SK-N-SH treated with all-trans-retinoic acid at 6 μM for 48 hours (cell line): ENCODE measurements at regions not wholly inside any gene's neighbourhood (a gene's known extent, or its start where the extent isn't known, plus 50 kb on each side); places are given as distances from the start of the nearest gene placed in this dataset.
"Not testable (repeated sequence)": the region's sequence is repeated elsewhere in the genome, so short reads cannot be mapped to it uniquely, and the experiment has no call there.

ENCODE experiments used
- ATAC-seq: fragments of 200-7000 bp; cut with Tn5 transposase; 3 replicates; pipeline ENCODE4 v1.9.1; 2020; ENCODE audit warnings: mild to moderate bottlenecking, moderate library complexity
- ARNTL ChIP-seq: fragments of 450-650 bp; formaldehyde crosslinking; IDR thresholded peaks from 2 replicates; pipeline ENCODE4 v1.5.0; 2020; ENCODE audit warnings: low read depth, mild to moderate bottlenecking, moderate library complexity, borderline replicate concordance
- BACH2 ChIP-seq: fragments of 250-450 bp; sonication (Bioruptor Pico); IDR thresholded peaks from 2 replicates; pipeline ENCODE4 v1.9.0; 2021; ENCODE audit warnings: mild to moderate bottlenecking, borderline replicate concordance
- CSDC2 ChIP-seq: fragments of 250-450 bp; sonication (Bioruptor Pico); IDR thresholded peaks from 2 replicates; pipeline ENCODE4 v1.5.0; 2020; ENCODE audit warnings: mild to moderate bottlenecking, moderate library complexity
- GLIS3 ChIP-seq: fragments of 250-450 bp; sonication (Bioruptor Pico); IDR thresholded peaks from 2 replicates; pipeline ENCODE4 v1.5.0; 2020; ENCODE audit warnings: mild to moderate bottlenecking, moderate library complexity
- ISL1 ChIP-seq: fragments of 250-450 bp; sonication (Bioruptor Pico); IDR thresholded peaks from 2 replicates; pipeline ENCODE4 v2.1.2; 2022; ENCODE audit warnings: mild to moderate bottlenecking, moderate library complexity
- OSR1 ChIP-seq: fragments of 250-450 bp; sonication (Bioruptor Pico); IDR thresholded peaks from 2 replicates; pipeline ENCODE4 v1.8.0; 2022; ENCODE audit warnings: moderate library complexity, mild to moderate bottlenecking, inconsistent platforms
- RARB ChIP-seq: fragments of 250-450 bp; sonication (Bioruptor Pico); IDR thresholded peaks from 2 replicates; pipeline ENCODE4 v1.8.0; 2021; ENCODE audit warnings: mild to moderate bottlenecking, moderate library complexity
- SNAI2 ChIP-seq: fragments of 250-450 bp; sonication (Bioruptor Pico); IDR thresholded peaks from 2 replicates; pipeline ENCODE4 v1.5.0; 2020; ENCODE audit warnings: mild to moderate bottlenecking, moderate library complexity
- TCF4 ChIP-seq: fragments of 250-450 bp; sonication (Bioruptor Pico); IDR thresholded peaks from 2 replicates; pipeline ENCODE4 v1.8.0; 2021; ENCODE audit warnings: mild to moderate bottlenecking, moderate library complexity, borderline replicate concordance
- TOX ChIP-seq: fragments of 250-450 bp; sonication (Bioruptor Pico); IDR thresholded peaks from 2 replicates; pipeline ENCODE4 v1.8.0; 2021; ENCODE audit warnings: mild to moderate bottlenecking, moderate library complexity, borderline replicate concordance
- ZC3H10 ChIP-seq: fragments of 250-450 bp; sonication (Bioruptor Pico); IDR thresholded peaks from 2 replicates; pipeline ENCODE4 v1.5.1; 2021; ENCODE audit warnings: mild to moderate bottlenecking, moderate library complexity
- ZFP30 ChIP-seq: fragments of 450-650 bp; formaldehyde crosslinking; IDR thresholded peaks from 2 replicates; pipeline ENCODE4 v1.5.0; 2022; ENCODE audit warnings: mild to moderate bottlenecking, moderate library complexity
- ZNF565 ChIP-seq: fragments of 450-650 bp; formaldehyde crosslinking; conservative IDR thresholded peaks from 2 replicates; pipeline ENCODE4 v1.5.0; 2020; ENCODE audit warnings: low read depth, mild to moderate bottlenecking, moderate library complexity
- ZNF70 ChIP-seq: fragments of 450-650 bp; formaldehyde crosslinking; IDR thresholded peaks from 2 replicates; pipeline ENCODE4 v1.5.0; 2020; ENCODE audit warnings: mild to moderate bottlenecking, moderate library complexity
- ZNF8 ChIP-seq: fragments of 450-650 bp; formaldehyde crosslinking; IDR thresholded peaks from 2 replicates; pipeline ENCODE4 v1.5.0; 2020; ENCODE audit warnings: mild to moderate bottlenecking, moderate library complexity
- TF ChIP-seq, protein P1 (sequence below): fragments of 250-450 bp; sonication (Bioruptor Pico); IDR thresholded peaks from 2 replicates; pipeline ENCODE4 v1.5.1; 2021; ENCODE audit warnings: mild to moderate bottlenecking, moderate library complexity
- TF ChIP-seq, protein P2 (sequence below): fragments of 250-450 bp; sonication (Bioruptor Pico); IDR thresholded peaks from 2 replicates; pipeline ENCODE4 v1.8.0; 2020; ENCODE audit warnings: mild to moderate bottlenecking, moderate library complexity, borderline replicate concordance
- TF ChIP-seq, protein P3 (sequence below): fragments of 250-450 bp; sonication (Bioruptor Pico); IDR thresholded peaks from 2 replicates; pipeline ENCODE4 v1.8.0; 2021; ENCODE audit warnings: low read depth, mild to moderate bottlenecking, moderate library complexity, borderline replicate concordance
- TF ChIP-seq, protein P4 (sequence below): fragments of 250-450 bp; sonication (Bioruptor Pico); IDR thresholded peaks from 2 replicates; pipeline ENCODE4 v1.5.0; 2020; ENCODE audit warnings: mild to moderate bottlenecking, moderate library complexity
- TF ChIP-seq, protein P5 (sequence below): fragments of 250-450 bp; sonication (Bioruptor Pico); IDR thresholded peaks from 2 replicates; pipeline ENCODE4 v1.5.1; 2020; ENCODE audit warnings: low read depth, mild to moderate bottlenecking, moderate library complexity

DNA sequence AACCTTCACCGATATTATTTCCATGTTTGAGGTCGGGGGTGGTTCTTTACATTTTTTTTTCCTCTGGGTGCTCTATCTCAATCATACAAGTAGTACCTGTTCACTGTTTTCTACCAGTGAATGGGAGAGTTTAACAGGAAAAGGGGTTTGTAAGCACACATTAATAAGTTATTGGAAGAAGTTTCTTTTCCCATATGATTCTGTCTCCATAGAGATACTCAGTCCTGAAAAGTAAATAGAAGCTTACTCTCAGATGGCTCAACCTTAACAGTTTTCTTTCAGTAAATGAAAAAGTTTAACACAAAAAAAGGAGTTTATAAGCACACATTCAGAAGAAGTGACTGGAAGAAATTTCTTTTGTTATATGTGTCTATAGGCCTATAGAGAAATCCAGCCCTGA, 995.6 kb upstream of the SLC39A10 start:
- ATAC-seq: no peak
- no peak for TF ChIP-seq SNAI2 (CRISPR knock-in tag)
- no peak for TF ChIP-seq ZC3H10 (CRISPR knock-in tag)
- TF ChIP-seq, protein P1, sequence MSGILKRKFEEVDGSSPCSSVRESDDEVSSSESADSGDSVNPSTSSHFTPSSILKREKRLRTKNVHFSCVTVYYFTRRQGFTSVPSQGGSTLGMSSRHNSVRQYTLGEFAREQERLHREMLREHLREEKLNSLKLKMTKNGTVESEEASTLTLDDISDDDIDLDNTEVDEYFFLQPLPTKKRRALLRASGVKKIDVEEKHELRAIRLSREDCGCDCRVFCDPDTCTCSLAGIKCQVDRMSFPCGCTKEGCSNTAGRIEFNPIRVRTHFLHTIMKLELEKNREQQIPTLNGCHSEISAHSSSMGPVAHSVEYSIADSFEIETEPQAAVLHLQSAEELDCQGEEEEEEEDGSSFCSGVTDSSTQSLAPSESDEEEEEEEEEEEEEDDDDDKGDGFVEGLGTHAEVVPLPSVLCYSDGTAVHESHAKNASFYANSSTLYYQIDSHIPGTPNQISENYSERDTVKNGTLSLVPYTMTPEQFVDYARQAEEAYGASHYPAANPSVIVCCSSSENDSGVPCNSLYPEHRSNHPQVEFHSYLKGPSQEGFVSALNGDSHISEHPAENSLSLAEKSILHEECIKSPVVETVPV: no peak
- TF ChIP-seq, protein P2, sequence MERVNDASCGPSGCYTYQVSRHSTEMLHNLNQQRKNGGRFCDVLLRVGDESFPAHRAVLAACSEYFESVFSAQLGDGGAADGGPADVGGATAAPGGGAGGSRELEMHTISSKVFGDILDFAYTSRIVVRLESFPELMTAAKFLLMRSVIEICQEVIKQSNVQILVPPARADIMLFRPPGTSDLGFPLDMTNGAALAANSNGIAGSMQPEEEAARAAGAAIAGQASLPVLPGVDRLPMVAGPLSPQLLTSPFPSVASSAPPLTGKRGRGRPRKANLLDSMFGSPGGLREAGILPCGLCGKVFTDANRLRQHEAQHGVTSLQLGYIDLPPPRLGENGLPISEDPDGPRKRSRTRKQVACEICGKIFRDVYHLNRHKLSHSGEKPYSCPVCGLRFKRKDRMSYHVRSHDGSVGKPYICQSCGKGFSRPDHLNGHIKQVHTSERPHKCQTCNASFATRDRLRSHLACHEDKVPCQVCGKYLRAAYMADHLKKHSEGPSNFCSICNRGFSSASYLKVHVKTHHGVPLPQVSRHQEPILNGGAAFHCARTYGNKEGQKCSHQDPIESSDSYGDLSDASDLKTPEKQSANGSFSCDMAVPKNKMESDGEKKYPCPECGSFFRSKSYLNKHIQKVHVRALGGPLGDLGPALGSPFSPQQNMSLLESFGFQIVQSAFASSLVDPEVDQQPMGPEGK: no peak
- no peak for TF ChIP-seq TCF4 (CRISPR knock-in tag)
- no peak for TF ChIP-seq TOX (CRISPR knock-in tag)
- TF ChIP-seq GLIS3: no peak
- TF ChIP-seq, protein P3, sequence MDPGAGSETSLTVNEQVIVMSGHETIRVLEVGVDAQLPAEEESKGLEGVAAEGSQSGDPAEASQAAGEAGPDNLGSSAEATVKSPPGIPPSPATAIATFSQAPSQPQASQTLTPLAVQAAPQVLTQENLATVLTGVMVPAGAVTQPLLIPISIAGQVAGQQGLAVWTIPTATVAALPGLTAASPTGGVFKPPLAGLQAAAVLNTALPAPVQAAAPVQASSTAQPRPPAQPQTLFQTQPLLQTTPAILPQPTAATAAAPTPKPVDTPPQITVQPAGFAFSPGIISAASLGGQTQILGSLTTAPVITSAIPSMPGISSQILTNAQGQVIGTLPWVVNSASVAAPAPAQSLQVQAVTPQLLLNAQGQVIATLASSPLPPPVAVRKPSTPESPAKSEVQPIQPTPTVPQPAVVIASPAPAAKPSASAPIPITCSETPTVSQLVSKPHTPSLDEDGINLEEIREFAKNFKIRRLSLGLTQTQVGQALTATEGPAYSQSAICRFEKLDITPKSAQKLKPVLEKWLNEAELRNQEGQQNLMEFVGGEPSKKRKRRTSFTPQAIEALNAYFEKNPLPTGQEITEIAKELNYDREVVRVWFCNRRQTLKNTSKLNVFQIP (CRISPR knock-in tag): no peak
- TF ChIP-seq BACH2 (CRISPR knock-in tag): no peak
- no peak for TF ChIP-seq ZNF565 (CRISPR knock-in tag)
- TF ChIP-seq ISL1 (CRISPR knock-in tag): no peak
- no peak for TF ChIP-seq OSR1 (CRISPR knock-in tag)
- TF ChIP-seq RARB (CRISPR knock-in tag): no peak
- TF ChIP-seq ZFP30 (CRISPR knock-in tag): no peak
- TF ChIP-seq ZNF8 (CRISPR knock-in tag): no peak
- no peak for TF ChIP-seq CSDC2 (CRISPR knock-in tag)

DNA sequence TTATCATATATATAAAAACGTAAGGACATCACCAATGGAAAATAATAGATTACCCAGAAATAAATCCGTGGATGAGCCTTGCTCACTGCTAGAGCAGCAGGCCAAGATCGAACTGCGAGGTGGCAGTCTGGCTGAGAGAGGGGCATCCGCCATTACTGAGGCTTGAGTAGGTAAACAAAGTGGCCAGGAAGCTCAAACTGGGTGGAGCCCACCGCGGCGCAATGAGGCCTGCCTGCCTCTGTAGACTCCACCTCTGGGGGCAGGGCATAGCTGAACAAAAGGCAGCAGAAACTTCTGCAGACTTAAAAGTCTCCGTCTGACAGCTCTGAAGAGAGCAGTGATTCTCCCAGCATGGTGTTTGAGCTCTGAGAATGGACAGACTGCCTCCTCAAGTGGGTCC, 1018.0 kb upstream of the SLC39A10 start:
- not testable (repeated sequence) for ATAC-seq

DNA sequence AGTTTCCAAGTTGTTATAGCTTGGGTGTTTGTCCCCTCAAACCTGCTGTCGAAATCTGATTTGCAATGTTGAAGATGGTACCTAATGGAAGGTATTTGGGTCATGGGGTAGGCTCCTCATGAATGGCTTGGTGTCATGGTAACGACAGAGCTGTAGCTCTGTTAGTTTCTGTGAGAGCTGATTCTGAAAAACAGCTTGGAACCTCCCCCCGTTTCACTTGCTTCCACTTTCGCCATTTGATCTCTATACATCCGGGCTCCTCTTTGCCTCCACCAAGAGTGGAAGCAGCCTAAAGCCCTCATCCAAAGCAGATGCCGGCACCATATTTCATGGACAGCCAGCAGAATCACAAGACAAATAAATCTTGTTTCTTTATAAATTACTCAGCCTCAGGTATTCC, 1035.1 kb upstream of the SLC39A10 start:
- TF ChIP-seq, protein P4, sequence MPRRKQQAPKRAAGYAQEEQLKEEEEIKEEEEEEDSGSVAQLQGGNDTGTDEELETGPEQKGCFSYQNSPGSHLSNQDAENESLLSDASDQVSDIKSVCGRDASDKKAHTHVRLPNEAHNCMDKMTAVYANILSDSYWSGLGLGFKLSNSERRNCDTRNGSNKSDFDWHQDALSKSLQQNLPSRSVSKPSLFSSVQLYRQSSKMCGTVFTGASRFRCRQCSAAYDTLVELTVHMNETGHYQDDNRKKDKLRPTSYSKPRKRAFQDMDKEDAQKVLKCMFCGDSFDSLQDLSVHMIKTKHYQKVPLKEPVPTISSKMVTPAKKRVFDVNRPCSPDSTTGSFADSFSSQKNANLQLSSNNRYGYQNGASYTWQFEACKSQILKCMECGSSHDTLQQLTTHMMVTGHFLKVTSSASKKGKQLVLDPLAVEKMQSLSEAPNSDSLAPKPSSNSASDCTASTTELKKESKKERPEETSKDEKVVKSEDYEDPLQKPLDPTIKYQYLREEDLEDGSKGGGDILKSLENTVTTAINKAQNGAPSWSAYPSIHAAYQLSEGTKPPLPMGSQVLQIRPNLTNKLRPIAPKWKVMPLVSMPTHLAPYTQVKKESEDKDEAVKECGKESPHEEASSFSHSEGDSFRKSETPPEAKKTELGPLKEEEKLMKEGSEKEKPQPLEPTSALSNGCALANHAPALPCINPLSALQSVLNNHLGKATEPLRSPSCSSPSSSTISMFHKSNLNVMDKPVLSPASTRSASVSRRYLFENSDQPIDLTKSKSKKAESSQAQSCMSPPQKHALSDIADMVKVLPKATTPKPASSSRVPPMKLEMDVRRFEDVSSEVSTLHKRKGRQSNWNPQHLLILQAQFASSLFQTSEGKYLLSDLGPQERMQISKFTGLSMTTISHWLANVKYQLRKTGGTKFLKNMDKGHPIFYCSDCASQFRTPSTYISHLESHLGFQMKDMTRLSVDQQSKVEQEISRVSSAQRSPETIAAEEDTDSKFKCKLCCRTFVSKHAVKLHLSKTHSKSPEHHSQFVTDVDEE (CRISPR knock-in tag): no peak
- TF ChIP-seq ZNF70 (CRISPR knock-in tag) (no peak), TCF4 (CRISPR knock-in tag) (no peak), OSR1 (CRISPR knock-in tag) (no peak), RARB (CRISPR knock-in tag) (no peak), ISL1 (CRISPR knock-in tag) (no peak), ZNF565 (CRISPR knock-in tag) (no peak), ZFP30 (CRISPR knock-in tag) (no peak), ARNTL (no peak)
- TF ChIP-seq, protein P1: no peak
- TF ChIP-seq, protein P5, sequence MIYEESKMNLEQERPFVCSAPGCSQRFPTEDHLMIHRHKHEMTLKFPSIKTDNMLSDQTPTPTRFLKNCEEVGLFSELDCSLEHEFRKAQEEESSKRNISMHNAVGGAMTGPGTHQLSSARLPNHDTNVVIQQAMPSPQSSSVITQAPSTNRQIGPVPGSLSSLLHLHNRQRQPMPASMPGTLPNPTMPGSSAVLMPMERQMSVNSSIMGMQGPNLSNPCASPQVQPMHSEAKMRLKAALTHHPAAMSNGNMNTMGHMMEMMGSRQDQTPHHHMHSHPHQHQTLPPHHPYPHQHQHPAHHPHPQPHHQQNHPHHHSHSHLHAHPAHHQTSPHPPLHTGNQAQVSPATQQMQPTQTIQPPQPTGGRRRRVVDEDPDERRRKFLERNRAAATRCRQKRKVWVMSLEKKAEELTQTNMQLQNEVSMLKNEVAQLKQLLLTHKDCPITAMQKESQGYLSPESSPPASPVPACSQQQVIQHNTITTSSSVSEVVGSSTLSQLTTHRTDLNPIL (CRISPR knock-in tag): no peak
- TF ChIP-seq, protein P3 (CRISPR knock-in tag): no peak
- no peak for ATAC-seq
